ENCODE measurements at regions not wholly inside any gene's neighbourhood (a gene's known extent, or its start where the extent isn't known, plus 50 kb on each side); places are given as distances from the start of the nearest gene placed in this dataset.

GRCh38 chr5:97694091-97694490 lies 511.0 kb upstream of the RIOK2 start (continued):
- TF ChIP-seq, protein P1, sequence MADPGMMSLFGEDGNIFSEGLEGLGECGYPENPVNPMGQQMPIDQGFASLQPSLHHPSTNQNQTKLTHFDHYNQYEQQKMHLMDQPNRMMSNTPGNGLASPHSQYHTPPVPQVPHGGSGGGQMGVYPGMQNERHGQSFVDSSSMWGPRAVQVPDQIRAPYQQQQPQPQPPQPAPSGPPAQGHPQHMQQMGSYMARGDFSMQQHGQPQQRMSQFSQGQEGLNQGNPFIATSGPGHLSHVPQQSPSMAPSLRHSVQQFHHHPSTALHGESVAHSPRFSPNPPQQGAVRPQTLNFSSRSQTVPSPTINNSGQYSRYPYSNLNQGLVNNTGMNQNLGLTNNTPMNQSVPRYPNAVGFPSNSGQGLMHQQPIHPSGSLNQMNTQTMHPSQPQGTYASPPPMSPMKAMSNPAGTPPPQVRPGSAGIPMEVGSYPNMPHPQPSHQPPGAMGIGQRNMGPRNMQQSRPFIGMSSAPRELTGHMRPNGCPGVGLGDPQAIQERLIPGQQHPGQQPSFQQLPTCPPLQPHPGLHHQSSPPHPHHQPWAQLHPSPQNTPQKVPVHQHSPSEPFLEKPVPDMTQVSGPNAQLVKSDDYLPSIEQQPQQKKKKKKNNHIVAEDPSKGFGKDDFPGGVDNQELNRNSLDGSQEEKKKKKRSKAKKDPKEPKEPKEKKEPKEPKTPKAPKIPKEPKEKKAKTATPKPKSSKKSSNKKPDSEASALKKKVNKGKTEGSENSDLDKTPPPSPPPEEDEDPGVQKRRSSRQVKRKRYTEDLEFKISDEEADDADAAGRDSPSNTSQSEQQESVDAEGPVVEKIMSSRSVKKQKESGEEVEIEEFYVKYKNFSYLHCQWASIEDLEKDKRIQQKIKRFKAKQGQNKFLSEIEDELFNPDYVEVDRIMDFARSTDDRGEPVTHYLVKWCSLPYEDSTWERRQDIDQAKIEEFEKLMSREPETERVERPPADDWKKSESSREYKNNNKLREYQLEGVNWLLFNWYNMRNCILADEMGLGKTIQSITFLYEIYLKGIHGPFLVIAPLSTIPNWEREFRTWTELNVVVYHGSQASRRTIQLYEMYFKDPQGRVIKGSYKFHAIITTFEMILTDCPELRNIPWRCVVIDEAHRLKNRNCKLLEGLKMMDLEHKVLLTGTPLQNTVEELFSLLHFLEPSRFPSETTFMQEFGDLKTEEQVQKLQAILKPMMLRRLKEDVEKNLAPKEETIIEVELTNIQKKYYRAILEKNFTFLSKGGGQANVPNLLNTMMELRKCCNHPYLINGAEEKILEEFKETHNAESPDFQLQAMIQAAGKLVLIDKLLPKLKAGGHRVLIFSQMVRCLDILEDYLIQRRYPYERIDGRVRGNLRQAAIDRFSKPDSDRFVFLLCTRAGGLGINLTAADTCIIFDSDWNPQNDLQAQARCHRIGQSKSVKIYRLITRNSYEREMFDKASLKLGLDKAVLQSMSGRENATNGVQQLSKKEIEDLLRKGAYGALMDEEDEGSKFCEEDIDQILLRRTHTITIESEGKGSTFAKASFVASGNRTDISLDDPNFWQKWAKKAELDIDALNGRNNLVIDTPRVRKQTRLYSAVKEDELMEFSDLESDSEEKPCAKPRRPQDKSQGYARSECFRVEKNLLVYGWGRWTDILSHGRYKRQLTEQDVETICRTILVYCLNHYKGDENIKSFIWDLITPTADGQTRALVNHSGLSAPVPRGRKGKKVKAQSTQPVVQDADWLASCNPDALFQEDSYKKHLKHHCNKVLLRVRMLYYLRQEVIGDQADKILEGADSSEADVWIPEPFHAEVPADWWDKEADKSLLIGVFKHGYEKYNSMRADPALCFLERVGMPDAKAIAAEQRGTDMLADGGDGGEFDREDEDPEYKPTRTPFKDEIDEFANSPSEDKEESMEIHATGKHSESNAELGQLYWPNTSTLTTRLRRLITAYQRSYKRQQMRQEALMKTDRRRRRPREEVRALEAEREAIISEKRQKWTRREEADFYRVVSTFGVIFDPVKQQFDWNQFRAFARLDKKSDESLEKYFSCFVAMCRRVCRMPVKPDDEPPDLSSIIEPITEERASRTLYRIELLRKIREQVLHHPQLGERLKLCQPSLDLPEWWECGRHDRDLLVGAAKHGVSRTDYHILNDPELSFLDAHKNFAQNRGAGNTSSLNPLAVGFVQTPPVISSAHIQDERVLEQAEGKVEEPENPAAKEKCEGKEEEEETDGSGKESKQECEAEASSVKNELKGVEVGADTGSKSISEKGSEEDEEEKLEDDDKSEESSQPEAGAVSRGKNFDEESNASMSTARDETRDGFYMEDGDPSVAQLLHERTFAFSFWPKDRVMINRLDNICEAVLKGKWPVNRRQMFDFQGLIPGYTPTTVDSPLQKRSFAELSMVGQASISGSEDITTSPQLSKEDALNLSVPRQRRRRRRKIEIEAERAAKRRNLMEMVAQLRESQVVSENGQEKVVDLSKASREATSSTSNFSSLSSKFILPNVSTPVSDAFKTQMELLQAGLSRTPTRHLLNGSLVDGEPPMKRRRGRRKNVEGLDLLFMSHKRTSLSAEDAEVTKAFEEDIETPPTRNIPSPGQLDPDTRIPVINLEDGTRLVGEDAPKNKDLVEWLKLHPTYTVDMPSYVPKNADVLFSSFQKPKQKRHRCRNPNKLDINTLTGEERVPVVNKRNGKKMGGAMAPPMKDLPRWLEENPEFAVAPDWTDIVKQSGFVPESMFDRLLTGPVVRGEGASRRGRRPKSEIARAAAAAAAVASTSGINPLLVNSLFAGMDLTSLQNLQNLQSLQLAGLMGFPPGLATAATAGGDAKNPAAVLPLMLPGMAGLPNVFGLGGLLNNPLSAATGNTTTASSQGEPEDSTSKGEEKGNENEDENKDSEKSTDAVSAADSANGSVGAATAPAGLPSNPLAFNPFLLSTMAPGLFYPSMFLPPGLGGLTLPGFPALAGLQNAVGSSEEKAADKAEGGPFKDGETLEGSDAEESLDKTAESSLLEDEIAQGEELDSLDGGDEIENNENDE (IDR thresholded peaks at IDR 0.05; ENCODE audit: insufficient replicate concordance, low read length), result no peak
- TF ChIP-seq YY1 (IDR thresholded peaks at IDR 0.05; ENCODE audit: low read depth, low read length) (no peak), SIX5 (IDR thresholded peaks at IDR 0.05; ENCODE audit: low read depth, low read length) (no peak)

Data from H1 (cell line).